ENCODE measurements at regions not wholly inside any gene's neighbourhood (a gene's known extent, or its start where the extent isn't known, plus 50 kb on each side); places are given as distances from the start of the nearest gene placed in this dataset.
"Not testable (repeated sequence)": the region's sequence is repeated elsewhere in the genome, so short reads cannot be mapped to it uniquely, and the experiment has no call there.

DNA sequence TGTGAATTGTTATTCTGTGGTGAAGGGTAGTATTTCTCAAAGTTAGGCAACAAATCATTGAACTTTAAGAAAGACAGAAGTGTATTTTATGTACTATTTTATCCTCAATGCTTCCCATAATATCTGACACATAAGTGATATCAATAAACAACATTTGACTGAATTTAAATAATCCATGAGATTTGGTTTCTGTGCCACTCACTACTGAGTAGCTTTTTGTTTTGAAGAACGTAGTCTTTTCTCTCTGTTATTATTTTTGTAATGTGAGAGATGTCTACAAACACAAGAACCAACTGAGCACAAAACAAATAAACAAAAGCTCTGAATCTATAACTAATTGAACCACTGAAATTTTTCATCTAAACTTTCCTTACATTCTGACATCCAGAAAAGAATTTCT, 401.2 kb downstream of the CHL1 start:
- not testable (repeated sequence) for TF ChIP-seq RAD21 (IDR thresholded peaks at IDR 0.05; ENCODE audit: low read length); GABPA (IDR thresholded peaks at IDR 0.05; ENCODE audit: low read depth); EZH2phosphoT487 (IDR thresholded peaks at IDR 0.05; ENCODE audit: borderline replicate concordance, low read depth); CHD2 (IDR thresholded peaks at IDR 0.05; ENCODE audit: low read length, partially characterized antibody); NFIC (IDR thresholded peaks at IDR 0.05; ENCODE audit: borderline replicate concordance); SIN3A (IDR thresholded peaks at IDR 0.05; ENCODE audit: borderline replicate concordance, low read depth, low read length); YY1 (IDR thresholded peaks at IDR 0.05; ENCODE audit: low read depth); POLR2AphosphoS5 (IDR thresholded peaks at IDR 0.05; ENCODE audit: low read depth, low read length); TCF12 (IDR thresholded peaks at IDR 0.05)
- TF ChIP-seq, protein P1, sequence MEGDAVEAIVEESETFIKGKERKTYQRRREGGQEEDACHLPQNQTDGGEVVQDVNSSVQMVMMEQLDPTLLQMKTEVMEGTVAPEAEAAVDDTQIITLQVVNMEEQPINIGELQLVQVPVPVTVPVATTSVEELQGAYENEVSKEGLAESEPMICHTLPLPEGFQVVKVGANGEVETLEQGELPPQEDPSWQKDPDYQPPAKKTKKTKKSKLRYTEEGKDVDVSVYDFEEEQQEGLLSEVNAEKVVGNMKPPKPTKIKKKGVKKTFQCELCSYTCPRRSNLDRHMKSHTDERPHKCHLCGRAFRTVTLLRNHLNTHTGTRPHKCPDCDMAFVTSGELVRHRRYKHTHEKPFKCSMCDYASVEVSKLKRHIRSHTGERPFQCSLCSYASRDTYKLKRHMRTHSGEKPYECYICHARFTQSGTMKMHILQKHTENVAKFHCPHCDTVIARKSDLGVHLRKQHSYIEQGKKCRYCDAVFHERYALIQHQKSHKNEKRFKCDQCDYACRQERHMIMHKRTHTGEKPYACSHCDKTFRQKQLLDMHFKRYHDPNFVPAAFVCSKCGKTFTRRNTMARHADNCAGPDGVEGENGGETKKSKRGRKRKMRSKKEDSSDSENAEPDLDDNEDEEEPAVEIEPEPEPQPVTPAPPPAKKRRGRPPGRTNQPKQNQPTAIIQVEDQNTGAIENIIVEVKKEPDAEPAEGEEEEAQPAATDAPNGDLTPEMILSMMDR (IDR thresholded peaks at IDR 0.05) = not testable (repeated sequence)
- TF ChIP-seq, protein P2, sequence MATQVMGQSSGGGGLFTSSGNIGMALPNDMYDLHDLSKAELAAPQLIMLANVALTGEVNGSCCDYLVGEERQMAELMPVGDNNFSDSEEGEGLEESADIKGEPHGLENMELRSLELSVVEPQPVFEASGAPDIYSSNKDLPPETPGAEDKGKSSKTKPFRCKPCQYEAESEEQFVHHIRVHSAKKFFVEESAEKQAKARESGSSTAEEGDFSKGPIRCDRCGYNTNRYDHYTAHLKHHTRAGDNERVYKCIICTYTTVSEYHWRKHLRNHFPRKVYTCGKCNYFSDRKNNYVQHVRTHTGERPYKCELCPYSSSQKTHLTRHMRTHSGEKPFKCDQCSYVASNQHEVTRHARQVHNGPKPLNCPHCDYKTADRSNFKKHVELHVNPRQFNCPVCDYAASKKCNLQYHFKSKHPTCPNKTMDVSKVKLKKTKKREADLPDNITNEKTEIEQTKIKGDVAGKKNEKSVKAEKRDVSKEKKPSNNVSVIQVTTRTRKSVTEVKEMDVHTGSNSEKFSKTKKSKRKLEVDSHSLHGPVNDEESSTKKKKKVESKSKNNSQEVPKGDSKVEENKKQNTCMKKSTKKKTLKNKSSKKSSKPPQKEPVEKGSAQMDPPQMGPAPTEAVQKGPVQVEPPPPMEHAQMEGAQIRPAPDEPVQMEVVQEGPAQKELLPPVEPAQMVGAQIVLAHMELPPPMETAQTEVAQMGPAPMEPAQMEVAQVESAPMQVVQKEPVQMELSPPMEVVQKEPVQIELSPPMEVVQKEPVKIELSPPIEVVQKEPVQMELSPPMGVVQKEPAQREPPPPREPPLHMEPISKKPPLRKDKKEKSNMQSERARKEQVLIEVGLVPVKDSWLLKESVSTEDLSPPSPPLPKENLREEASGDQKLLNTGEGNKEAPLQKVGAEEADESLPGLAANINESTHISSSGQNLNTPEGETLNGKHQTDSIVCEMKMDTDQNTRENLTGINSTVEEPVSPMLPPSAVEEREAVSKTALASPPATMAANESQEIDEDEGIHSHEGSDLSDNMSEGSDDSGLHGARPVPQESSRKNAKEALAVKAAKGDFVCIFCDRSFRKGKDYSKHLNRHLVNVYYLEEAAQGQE (IDR thresholded peaks at IDR 0.05; ENCODE audit: low read depth, low read length) = not testable (repeated sequence)
- TF ChIP-seq, protein P3, sequence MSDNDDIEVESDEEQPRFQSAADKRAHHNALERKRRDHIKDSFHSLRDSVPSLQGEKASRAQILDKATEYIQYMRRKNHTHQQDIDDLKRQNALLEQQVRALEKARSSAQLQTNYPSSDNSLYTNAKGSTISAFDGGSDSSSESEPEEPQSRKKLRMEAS (IDR thresholded peaks at IDR 0.05; ENCODE audit: low read depth) = not testable (repeated sequence)
